Right ventricle myocardium superior (tissue), 1 donor: ENCODE measurements at regions not wholly inside any gene's neighbourhood (a gene's known extent, or its start where the extent isn't known, plus 50 kb on each side); places are given as distances from the start of the nearest gene placed in this dataset.
A peak's percentile ranks its signal among the peaks of the same experiment; 100 is the strongest.
"Not testable (repeated sequence)": the region's sequence is repeated elsewhere in the genome, so short reads cannot be mapped to it uniquely, and the experiment has no call there.

Experiments used
- ATAC-seq: fragments of 200-7000 bp; cut with Tn5 transposase; one replicate; pipeline ENCODE4 v1.9.1; 2020; ENCODE audit warnings: mild to moderate bottlenecking; ENCODE audit not compliant: poor library complexity
- DNase-seq: peaks from one replicate; pipeline ENCODE4 v3.0.0-alpha.2; 2020
- intact Hi-C: fragments of 100-400 bp; cut with DNase I; formaldehyde crosslinking; loops from one replicate; pipeline ENCODE4 v1.11.2; 2022
- donor health status: DM: no; HTN: yes; CAD: no; lungs with severe emphysema.

GRCh38 chr12:83468988-83469908 is 782.5 kb downstream of the TMTC2 start:
- DNase-seq (no peak), ATAC-seq (no peak)
- intact Hi-C loops, result no loop called here

DNA sequence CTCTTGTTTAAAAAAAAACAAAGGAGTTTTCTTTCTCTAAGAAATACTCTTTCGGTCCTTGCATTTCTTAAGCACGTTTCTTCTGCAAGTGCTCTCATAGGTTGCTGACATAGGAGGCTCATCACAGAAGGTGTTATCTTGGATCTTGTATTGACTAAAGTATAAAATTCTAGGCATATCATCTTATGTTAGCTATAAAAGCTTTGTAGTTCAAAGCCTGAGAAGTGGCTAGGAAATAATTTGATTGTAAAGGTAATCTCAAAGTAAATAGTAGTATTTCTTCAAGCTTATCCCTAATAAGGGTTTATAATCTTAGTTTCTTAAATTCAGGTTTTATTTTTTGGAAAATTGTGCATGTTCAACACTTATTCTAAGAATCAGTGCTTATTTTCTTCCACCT is 778.9 kb downstream of the TMTC2 start:
- no peak for ATAC-seq
- no peak for DNase-seq
- intact Hi-C loops, result no loop called here

- peak; percentile 52 for ATAC-seq
- DNase-seq, result no peak
- intact Hi-C loops, result no loop called here
These were observed 775.7 kb downstream of the TMTC2 start for GRCh38 chr12:83462419-83462818.

DNA sequence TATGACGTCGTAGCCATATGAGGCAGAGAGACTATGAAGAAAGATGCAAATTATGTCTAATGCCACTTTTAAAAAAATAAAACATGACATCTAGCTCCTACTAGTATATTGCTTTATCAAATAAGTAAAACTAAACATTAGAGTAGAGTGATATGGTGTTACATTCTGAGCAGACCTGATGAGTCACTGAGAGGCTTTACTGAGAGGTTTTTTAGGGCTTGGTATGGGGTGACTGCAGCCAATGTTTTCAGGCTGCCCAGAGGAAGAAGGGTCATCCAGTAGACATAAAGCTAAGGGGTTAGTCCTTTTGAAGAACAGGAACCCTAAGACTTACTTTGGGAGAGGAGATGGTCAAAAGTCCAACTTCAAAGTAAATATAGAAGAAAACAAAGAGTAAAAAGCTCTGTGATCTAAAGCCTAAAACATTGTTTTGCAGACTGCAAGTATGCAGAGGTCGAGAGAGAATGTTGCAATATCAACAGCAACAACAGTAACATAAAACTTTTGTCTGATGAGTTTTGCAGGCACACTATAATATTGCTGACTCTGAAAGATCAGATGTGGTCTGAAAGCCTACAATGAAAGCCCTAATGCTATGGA is 774.7 kb downstream of the TMTC2 start:
- intact Hi-C loops, result no loop called here
- no peak for DNase-seq

GRCh38 chr12:83451189-83451588 is 764.5 kb downstream of the TMTC2 start:
- intact Hi-C loops, result no loop called here
- DNase-seq (no peak), ATAC-seq (no peak)

More for the DNA sequence above, 774.7 kb downstream of the TMTC2 start:
- no peak for ATAC-seq

DNA sequence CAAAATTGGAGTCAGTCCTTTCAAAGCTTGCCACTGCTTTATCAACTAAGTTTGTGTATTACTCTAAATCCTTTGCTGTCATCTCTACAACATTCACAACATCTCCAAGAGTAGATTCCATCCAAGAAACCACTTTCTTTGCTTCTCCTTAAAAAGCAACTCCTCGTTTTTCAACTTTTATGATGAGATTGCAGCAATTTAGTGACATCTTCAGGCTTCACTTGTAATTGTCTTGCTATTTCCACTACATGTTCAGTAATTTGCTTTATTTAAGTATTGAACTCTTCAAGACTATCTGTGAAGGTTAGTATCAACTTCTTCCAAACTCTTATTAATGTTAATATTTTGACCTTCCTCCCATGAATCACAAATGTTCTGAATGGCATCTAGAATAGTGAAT is 747.9 kb downstream of the TMTC2 start:
- ATAC-seq, result no peak
- no peak for DNase-seq
- intact Hi-C loops, result no loop called here

- DNase-seq (no peak), ATAC-seq (no peak)
- intact Hi-C loops, result no loop called here
These were observed 745.5 kb downstream of the TMTC2 start for GRCh38 chr12:83432176-83432719.

DNA sequence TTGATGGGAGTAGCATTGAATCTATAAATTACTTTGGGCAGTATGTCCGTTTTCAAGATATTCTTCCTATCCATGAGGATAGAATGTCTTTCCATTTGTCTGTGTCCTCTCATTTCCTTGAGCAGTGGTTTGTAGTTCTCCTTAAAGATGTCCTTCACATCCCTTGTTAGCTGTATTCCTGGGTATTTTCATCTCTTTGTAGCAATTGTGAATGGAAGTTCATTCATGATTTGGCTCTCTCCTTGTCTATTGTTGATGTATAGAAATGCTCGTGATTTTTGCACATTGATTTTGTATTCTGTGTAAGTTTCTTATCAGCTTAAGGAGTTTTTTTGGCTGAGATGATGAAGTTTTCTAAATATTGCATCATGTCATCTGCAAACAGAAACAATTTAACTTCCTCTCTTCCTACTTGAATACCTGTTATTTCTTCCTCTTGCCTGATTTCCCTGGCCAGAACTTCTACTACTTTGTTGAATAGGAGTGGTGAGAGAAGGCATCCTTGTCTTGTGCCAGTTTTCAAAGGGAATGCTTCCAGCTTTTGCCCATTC is 741.0 kb downstream of the TMTC2 start:
- intact Hi-C loops, DNase-seq, ATAC-seq: not testable (repeated sequence)

DNA sequence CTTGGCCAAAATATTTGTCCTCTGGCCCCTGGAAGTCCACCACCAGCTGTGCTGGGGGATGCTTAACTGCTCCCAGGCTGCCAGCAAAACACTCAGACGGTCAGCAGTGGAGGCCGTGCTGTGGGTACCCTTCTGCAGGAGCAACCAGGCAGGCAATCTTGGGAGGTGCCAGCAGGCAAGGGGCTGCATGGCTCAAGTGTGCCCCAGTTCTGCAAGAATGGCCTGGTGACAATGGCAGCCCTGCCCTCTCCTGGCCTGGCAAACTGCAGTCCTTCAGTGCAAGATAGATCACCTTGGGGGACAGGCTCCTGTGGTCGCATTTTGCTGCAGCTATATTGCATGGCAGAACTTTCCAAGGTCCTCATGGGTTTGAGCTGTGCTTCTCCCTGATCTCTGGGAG is 728.3 kb downstream of the TMTC2 start:
- intact Hi-C loops, result no loop called here
- ATAC-seq (no peak), DNase-seq (no peak)

DNA sequence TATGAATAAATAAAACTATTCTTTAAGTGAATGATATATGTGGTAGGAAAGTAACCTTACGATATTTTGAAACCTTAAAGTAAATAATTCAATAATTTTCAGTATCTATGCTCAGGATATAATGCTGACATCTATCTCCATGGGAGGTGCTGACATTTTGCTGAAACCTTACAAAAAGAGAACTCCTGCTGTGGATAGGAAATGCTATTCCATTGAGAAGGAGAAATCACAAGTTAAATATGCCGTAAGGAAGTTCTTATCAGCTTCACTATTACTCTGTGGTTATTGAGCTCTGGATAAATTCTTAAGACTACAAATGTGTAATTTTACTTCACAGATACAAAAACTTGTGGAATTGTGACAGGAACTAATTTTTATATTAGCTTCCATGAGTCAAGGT is 722.1 kb downstream of the TMTC2 start:
- ATAC-seq (no peak), DNase-seq (no peak)
- intact Hi-C loops, result no loop called here

DNA sequence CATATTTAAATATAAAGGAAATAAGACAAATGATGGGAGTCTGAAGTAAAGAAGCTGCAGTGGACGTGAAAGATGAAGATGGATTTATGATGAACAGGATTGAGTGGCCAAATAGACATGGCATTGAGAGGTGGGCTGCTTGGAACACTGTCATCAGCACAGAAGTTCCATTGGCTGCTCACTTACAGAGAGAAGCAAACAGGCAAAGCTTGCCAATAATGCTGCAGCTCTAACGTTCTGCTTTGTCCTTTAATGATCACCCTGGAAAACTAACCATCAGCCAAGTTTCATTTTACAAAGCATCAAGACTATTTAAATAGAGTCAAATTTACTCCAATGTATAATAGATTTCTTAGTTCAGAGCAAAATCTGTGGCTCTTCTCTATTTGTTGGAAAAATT is 721.4 kb downstream of the TMTC2 start:
- DNase-seq (no peak), ATAC-seq (no peak)
- intact Hi-C loops, result no loop called here

DNA sequence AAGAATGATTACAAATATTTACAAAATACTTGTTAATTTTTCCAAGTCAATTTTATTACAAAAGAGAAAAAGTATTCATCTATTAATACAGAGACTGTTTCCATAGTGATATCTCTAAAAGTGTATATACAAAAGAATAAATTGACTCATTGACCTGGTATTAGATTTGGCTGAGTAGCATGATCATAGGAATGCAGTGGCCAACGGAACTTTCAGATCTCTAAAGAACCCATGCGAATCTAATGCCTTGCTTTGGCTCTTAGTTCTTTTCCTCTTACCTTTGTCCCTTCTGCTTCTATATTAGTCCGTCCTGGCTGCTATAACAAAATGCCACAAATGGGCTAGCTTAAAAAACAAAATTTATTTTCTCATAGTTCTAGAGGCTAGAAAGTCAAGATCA is 717.8 kb downstream of the TMTC2 start:
- intact Hi-C loops, result no loop called here
- DNase-seq, result no peak
- no peak for ATAC-seq

DNA sequence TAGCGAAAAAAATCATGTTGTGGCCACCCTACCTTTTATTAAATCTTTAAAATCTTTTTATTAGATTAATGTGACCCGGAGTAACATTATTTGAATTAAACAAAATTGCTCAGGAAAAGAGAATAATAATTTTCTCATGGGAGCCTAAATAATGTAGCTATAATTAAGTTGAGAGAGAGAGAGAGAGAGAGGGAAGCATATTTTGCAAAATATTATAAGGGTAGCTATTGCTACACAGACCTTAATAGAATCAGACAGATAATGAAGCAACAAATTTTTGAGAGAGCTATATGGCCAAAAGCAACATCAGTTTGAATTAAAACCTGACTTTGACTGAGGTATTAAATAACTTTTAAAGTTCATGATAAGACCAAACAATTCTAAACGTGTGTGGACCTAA is 703.5 kb downstream of the TMTC2 start:
- ATAC-seq (no peak), DNase-seq (no peak)
- intact Hi-C loops, result no loop called here

DNA sequence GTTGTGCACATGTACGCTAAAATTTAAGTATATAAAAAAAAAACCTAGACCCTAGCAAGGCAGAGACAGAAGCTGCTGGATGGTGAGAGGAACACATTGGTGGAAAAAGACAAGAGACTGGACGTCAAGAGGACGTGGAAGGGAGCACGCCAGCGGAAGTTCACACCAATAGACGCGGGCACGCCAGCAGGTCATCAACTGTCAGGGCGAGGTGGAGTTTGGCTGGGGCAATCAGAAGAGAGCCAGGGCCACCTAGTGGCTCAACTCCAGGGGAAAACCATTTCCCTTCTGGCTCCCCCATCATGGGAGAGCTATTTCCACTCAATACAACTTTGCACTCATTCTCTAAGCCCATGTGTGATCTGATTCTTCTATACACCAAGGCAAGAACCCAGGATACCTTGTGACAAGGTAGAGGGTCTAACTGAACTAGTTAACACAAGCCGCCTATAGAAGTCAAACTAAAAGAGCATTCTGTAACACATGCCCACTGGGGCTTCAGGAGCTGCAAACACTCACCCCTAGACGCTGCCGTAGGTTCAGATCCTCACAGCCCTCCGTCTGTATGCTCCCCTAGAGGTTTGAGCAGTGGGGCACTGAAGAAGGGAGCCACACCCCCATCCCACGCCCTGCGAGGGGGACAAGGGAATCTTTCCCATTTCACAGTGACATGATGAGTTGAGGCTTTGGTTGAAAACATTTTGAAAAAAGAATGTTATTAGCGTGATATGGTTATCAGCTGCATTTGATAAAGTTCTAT is 702.7 kb downstream of the TMTC2 start:
- DNase-seq, result no peak
- intact Hi-C loops, result no loop called here
- no peak for ATAC-seq

DNA sequence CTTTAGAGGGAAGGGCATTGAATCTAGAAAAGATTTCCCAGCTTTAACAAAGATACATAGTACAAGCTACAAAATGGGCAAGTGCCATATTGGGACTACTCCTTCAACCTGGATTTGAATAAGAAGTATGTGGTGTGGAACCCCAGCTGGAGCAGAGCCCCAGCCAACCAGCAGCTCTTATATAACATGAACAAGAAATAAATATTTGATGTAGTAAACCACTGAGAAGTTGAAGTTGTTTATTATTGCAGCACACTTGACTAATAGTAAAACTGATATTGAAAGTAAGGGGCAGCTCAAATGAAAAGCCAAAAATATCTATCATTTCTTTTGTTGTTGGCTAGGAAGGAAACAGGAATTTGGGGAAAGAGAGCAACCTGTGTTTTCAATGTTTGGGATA is 701.8 kb downstream of the TMTC2 start:
- no peak for ATAC-seq
- intact Hi-C loops, result no loop called here
- no peak for DNase-seq

- DNase-seq (no peak), ATAC-seq (no peak)
- intact Hi-C loops, result no loop called here
These were observed 700.0 kb downstream of the TMTC2 start for GRCh38 chr12:83386527-83387264.

DNA sequence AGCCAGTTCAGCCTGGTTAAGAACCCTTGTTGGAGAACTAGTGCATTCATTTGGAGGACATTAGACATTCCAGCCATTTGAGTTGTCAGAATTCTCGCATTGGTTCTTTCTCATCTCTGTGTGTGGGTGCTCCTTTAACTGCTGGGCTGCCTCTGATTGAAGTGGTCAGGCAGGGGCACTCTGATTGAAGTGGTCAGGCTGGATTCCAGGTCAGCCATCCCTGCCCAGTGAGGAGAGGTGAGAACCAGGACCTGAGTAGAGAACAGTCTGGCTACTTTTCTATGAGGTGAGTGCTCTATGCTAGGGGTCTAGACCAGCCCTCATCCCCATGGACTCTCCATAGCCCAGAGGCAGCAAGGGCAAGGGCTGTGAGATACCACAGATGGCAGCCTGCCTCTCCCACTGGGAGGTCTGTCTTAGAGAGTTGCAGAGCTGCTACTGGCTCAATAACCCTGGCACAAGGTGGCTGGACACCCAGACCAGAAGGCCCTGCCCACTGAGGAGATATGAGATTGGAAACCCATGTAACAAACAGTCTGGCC is 691.6 kb downstream of the TMTC2 start:
- DNase-seq (no peak), ATAC-seq (no peak)
- intact Hi-C loops, result no loop called here

DNA sequence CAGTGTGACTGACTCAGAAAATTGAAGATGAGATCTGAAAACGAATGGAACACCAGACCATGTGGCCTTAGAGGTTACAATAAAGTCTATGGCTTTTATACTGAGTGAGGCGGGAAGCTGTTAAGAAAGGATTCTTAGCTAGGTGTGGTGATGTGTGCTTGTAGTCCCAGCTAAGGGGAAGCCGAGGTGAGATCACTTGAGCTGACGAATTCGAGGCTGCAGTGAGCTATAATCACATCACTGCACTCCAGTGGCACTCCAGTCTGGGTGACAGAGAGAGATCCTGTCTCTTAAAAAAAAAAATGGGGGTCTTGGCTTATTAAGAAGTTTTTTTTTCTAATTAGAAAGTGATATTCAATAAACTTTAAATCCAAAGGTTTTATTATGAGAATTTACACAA is 678.6 kb downstream of the TMTC2 start:
- no peak for ATAC-seq
- DNase-seq, result no peak
- intact Hi-C loops, result no loop called here
